DMS114 treated with DMSO at 0.1 percent for 48 hours (cell line): ENCODE measurements at regions not wholly inside any gene's neighbourhood (a gene's known extent, or its start where the extent isn't known, plus 50 kb on each side); places are given as distances from the start of the nearest gene placed in this dataset.
"Not testable (repeated sequence)": the region's sequence is repeated elsewhere in the genome, so short reads cannot be mapped to it uniquely, and the experiment has no call there.

Experiments used
- DNase-seq: peaks from one replicate; lab custom pipeline; 2025; ENCODE audit not compliant: unreplicated experiment; lab: John Stamatoyannopoulos, UW

- no peak for DNase-seq
These were observed 91.0 kb upstream of the COL1A2 start for GRCh38 chr7:94303695-94304094.

GRCh38 chr7:94304878-94305277, 89.8 kb upstream of the COL1A2 start:
- no peak for DNase-seq

DNA sequence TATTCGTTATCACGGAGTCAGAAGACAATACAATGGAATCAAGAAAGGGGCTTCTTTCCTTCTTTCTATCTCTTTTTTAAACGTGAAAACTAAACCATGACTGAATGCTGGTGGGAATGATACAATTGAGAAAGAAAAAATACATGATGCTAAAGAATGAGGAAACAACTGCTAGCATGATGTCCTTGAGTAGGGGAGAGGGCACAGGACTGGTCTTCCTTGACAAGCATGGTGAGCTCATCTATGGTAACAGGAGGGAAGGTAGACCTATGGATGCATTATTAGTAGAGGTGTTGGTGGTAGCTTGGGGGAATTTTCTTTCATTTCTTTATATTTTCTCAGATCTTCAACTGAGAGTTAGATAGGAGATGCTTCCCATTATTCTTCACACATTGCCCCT, 88.9 kb upstream of the COL1A2 start:
- no peak for DNase-seq

GRCh38 chr7:94307399-94308048, 87.2 kb upstream of the COL1A2 start:
- DNase-seq: no peak

DNA sequence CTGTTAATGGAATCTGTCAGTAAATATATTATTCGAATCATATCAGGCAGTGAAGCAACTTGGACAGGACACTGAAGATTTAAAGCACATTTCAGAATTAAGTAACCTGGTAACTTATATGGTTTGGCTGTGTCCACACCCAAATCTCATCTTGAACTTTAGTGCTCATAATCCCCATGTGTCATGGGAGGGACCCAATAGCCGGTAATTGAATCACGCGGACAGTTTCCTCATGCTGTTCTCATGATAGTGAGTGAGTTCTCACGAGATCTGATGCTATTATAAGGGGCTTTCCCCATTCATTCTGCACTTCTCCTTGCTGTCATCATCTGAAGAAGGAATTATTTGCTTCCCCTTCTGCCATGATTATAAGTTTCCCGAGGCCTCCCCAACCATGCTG, 83.2 kb upstream of the COL1A2 start:
- DNase-seq: no peak

DNA sequence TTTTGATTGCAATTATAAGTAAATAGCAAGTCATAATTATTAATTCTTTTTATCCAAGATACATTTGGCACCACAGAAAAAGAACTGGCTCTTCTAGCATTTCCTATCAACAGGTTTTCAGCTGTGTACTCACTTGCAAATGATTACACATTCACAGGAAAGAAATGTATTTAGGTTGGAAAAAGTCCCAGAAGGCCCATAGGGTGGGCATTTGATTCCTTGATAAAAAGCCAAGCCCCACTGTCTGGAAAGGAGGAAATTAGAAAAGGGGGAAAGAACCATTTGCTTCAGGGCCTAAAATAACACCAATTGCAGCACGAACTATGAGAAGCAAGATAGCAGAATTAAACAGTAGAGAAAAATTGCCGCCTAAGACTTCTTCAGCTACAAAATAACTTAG, 80.8 kb upstream of the COL1A2 start:
- DNase-seq: no peak

- no peak for DNase-seq
These were observed 80.0 kb upstream of the COL1A2 start for GRCh38 chr7:94314413-94315410.

- not testable (repeated sequence) for DNase-seq
These were observed 73.6 kb upstream of the COL1A2 start for GRCh38 chr7:94321138-94321537.

DNA sequence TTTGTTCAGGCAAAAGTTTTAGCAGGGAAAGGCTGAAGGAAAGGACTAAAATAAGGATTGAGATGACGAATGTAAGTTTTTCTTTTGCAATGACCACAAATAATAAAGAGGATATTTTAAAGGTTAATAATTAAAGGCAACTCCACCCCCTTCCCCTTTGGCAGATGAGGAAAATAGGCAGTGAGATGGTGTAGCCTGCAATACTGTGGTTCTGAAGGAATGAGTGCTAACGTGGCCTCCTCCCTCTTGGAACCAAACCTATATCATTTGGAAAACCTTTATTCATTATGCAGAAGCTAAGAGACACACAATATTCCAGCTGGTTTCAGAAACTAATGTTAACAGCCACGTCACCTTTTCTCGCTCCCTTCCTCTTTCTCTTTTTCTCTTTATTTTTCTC, 70.9 kb upstream of the COL1A2 start:
- no peak for DNase-seq

GRCh38 chr7:94324380-94325121, 70.1 kb upstream of the COL1A2 start:
- DNase-seq: no peak

- DNase-seq: no peak
These were observed 69.6 kb upstream of the COL1A2 start for GRCh38 chr7:94325122-94325475.

DNA sequence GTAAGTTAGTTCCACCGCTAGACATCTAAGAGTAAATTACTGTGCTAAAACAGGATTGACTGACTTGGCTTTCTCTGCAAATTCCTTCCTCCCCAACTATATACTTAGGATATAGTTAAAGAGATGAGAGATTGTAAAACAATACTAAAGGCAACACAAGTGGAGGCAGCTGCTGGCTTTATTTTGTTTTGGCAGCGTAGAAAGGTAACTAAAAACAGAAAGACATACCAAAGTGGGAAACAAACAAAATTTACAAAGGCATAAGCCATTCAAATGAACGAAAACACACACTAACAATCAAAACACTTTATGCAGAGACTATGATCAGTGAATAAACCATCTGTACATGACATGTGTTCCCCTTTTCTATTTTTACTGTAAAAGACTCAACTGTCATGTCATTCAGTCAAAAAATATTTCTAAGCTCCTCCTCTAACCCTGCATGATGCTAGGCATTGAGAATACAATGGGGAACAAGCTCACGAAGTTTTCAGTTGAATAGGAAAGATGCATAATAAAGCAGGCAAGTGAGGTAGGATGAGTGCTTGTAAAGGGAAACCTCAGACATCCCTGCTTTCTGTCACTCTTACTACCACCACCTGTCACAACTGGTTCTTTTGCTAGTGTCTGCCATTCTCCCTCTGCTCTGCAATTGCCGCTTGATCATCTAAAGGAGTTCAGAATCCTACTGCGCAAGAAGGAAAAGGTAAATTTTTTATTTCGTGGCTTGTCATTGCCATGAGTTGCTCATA, 64.2 kb upstream of the COL1A2 start:
- DNase-seq: no peak

DNA sequence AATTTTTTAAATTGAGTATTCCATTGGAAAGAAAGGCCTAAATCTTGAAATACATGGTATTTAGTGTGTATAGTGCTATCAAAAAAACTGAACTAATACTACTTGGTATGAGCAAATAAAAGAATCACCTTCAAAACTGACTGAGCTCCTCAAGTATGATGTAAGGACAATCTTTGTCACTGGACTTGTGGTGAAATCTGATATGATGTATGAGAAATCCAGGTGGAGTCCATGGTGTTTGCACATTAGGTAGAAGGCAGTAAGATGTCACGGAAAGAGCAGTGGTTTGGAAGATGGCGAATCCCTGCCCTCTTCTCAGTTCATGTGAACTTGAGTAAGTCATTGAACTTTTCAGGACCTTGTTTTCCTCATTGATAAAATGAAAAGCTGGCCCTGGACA, 62.1 kb upstream of the COL1A2 start:
- no peak for DNase-seq

DNA sequence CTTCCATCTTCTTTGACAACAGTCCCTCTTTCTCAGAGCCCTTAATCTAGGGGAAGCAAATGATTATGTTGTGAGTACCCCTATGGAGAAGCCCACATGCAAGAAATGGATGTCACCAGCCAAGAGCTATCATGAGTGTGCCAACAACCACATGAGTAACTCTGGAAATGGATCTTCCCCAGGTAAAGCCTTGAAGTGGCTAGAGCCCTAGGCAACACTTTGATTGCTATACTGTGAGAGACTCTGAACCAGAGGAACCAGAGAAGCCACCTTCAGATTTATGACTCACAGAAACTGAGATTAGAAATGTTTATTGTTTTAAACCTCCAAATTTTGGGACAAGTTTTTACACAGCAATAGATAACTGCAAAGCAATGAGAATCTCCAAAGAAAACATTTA, 60.9 kb upstream of the COL1A2 start:
- DNase-seq: no peak

DNA sequence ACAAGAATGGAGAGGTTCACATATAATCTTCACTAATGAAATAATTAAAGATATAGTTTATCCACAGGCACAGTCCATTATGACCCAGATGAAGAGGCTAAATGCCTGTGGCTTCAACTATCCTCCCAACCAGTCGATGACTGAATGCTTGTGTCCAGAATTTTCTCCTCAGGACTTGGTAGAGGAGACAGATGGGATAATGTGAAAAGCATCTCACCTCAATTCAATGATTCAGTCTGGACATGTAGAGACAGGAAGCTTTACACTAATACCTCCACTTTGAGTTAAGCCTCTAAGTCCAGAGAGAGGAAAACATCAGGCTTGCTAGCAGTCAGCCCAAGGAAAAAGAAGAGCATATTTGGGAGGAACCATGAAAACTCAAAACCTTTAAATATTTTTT, 59.1 kb upstream of the COL1A2 start:
- DNase-seq: no peak

GRCh38 chr7:94336009-94336408, 58.7 kb upstream of the COL1A2 start:
- DNase-seq: no peak

DNA sequence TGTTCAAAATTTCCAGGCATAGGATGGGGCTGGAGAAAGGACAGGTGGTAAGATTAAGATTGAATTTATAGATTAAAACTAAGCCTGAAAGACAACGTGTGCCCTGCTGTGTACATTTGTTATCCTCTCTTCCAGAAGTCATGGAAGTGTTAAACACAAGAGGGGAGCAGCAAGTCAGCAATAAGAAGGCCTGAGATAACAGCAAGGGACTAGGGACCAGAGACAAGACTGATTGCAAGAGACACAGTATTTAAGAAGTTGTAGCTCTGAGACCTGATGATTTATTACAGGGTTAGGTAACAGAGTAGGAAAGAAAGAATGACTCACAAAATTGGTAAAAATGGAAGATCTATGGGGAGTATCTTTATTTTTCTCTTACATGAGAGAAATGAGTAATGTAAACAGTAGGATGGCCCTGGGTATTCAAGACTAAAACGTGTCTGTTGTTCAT, 55.7 kb upstream of the COL1A2 start:
- DNase-seq: no peak

- no peak for DNase-seq
These were observed 49.9 kb upstream of the COL1A2 start for GRCh38 chr7:94344826-94345225.
